Endothelial cell of umbilical vein (primary cell): ENCODE measurements at regions not wholly inside any gene's neighbourhood (a gene's known extent, or its start where the extent isn't known, plus 50 kb on each side); places are given as distances from the start of the nearest gene placed in this dataset.

Source experiments
- BruUV-seq: library from RNA; stranded (reverse); fragments of 400-500 nt; replicated peaks from 2 replicates; lab custom pipeline; 2021; lab: Mats Ljungman, UMichigan
- CTCF ChIA-PET: fragments of 300-600, 350-600 bp; sonication (Branson Sonifier 250); formaldehyde crosslinking; loops from one replicate; lab custom pipeline; 2021; ENCODE audit warnings: antibody characterized with exemption, inconsistent platforms; lab: Charles Lee
- POLR2A ChIA-PET: fragments of 300-600, 350-600 bp; sonication (Branson Sonifier 250); formaldehyde crosslinking; loops from one replicate; lab custom pipeline; 2021; ENCODE audit warnings: antibody characterized with exemption, inconsistent platforms; lab: Charles Lee
- DNase-seq: peaks from one replicate; pipeline ENCODE4 v3.0.0-alpha.2; 2011; ENCODE audit warnings: low read depth, low spot score
- FAIRE-seq: peaks from 2 replicates; lab custom pipeline; 2011; peaks lifted over from hg19 to GRCh38; lab: Jason Lieb, UNC
- H2AFZ ChIP-seq: 2 replicates; pipeline ENCODE4 v1.6.0; 2012; ENCODE audit warnings: low read depth, low read length, control low read depth, inconsistent platforms
- H3K27ac ChIP-seq: 2 replicates; pipeline ENCODE4 v1.5.1; 2011; ENCODE audit warnings: low read depth, mild to moderate bottlenecking, control low read depth, low read length, moderate library complexity; ENCODE audit not compliant: insufficient read depth
- H3K27me3 ChIP-seq, 2 experiments: 2 replicates each; pipeline versions ENCODE4 v1.6.0 to v1.6.1; 2011; ENCODE audit warnings: low read length in 2 of 2, mixed read lengths in 1 of 2; ENCODE audit not compliant: control insufficient read depth in 2 of 2, insufficient read depth in 2 of 2
- H3K36me3 ChIP-seq, 2 experiments: 2 replicates in 1 of 2; 3 replicates in 1 of 2; pipeline ENCODE4 v1.5.1; 2011; ENCODE audit warnings: low read length in 2 of 2, mild to moderate bottlenecking in 1 of 2, moderate library complexity in 1 of 2; ENCODE audit not compliant: control insufficient read depth in 2 of 2, insufficient read depth in 2 of 2; ENCODE audit errors: extremely low read depth in 1 of 2
- H3K4me1 ChIP-seq: 3 replicates; pipeline ENCODE4 v1.5.1; 2011; ENCODE audit warnings: mild to moderate bottlenecking, low read length; ENCODE audit not compliant: control insufficient read depth, insufficient read depth; ENCODE audit errors: extremely low read depth
- H3K4me2 ChIP-seq: 2 replicates; pipeline ENCODE4 v1.6.1; 2011; ENCODE audit warnings: low read length, control low read depth, mixed read lengths; ENCODE audit not compliant: insufficient read depth
- H3K4me3 ChIP-seq, 3 experiments: fragments of 200-600 bp in 1 of 3; sonication (generic), shearing (Covaris generic) in 1 of 3; replicated peaks in 1 of 3; 2 replicates each; pipeline ENCODE4 v1.5.1; 2011 to 2016; ENCODE audit warnings: control low read depth in 3 of 3, low read length in 3 of 3, mild to moderate bottlenecking in 2 of 3, inconsistent platforms in 1 of 3, low read depth in 1 of 3, moderate library complexity in 1 of 3; ENCODE audit not compliant: insufficient read depth in 1 of 3
- H3K79me2 ChIP-seq: 2 replicates; pipeline ENCODE4 v1.6.0; 2012; ENCODE audit warnings: low read length, inconsistent platforms; ENCODE audit not compliant: control insufficient read depth, insufficient read depth
- H3K9ac ChIP-seq: replicated peaks from 2 replicates; pipeline ENCODE3; 2011; ENCODE audit warnings: low read length, control low read depth; ENCODE audit not compliant: insufficient read depth; ENCODE audit errors: extremely low read depth
- H3K9me1 ChIP-seq: replicated peaks from 3 replicates; pipeline ENCODE4 v1.6.0; 2011; ENCODE audit warnings: mild to moderate bottlenecking, low read length; ENCODE audit not compliant: control insufficient read depth, insufficient read depth; ENCODE audit errors: extremely low read depth
- H3K9me3 ChIP-seq: replicated peaks from 2 replicates; pipeline ENCODE4 v1.5.1; 2012; ENCODE audit warnings: low read length, inconsistent platforms; ENCODE audit not compliant: control insufficient read depth, insufficient read depth
- H4K20me1 ChIP-seq: replicated peaks from 2 replicates; pipeline ENCODE3; 2011; ENCODE audit warnings: mild to moderate bottlenecking, low read length; ENCODE audit not compliant: control insufficient read depth, insufficient read depth; ENCODE audit errors: extremely low read depth
- CTCF ChIP-seq, 2 donors: IDR thresholded peaks; 1 replicate in 1 of 2; 2 replicates in 1 of 2; pipeline ENCODE4 v1.5.1; 2011; ENCODE audit warnings: low read length in 2 of 2, mild to moderate bottlenecking in 2 of 2, moderate library complexity in 2 of 2, control low read depth in 1 of 2, inconsistent platforms in 1 of 2, low read depth in 1 of 2; ENCODE audit not compliant: insufficient read depth in 1 of 2; ENCODE audit errors: extremely low read depth in 1 of 2
- EZH2 ChIP-seq: IDR thresholded peaks from 2 replicates; pipeline ENCODE4 v1.6.1; 2012; ENCODE audit warnings: borderline replicate concordance, low read depth, mild to moderate bottlenecking, moderate library complexity, low read length, inconsistent platforms; ENCODE audit not compliant: severe bottlenecking
- FOS ChIP-seq: IDR thresholded peaks from 2 replicates; pipeline ENCODE4 v1.6.1; 2011; ENCODE audit warnings: mild to moderate bottlenecking, low read length, moderate library complexity, borderline replicate concordance; ENCODE audit not compliant: insufficient read depth
- GATA2 ChIP-seq: IDR thresholded peaks from 2 replicates; pipeline ENCODE4 v1.7.0; 2011; ENCODE audit warnings: low read depth, mild to moderate bottlenecking, moderate library complexity, mixed read lengths, low read length; ENCODE audit not compliant: insufficient read length, insufficient read depth
- JUN ChIP-seq: IDR thresholded peaks from 2 replicates; pipeline ENCODE4 v1.6.1; 2011; ENCODE audit warnings: borderline replicate concordance, low read depth; ENCODE audit not compliant: insufficient read length, insufficient read depth
- MAX ChIP-seq: IDR thresholded peaks from 2 replicates; pipeline ENCODE4 v1.6.1; 2011; ENCODE audit not compliant: insufficient read depth, insufficient read length
- MYC ChIP-seq: IDR thresholded peaks from one replicate; pipeline ENCODE4 v1.6.1; 2011; ENCODE audit warnings: mild to moderate bottlenecking, low read depth, low read length
- POLR2A ChIP-seq: IDR thresholded peaks from 2 replicates; pipeline ENCODE4 v1.6.1; 2012; ENCODE audit warnings: low read depth, mild to moderate bottlenecking, control low read depth, low read length
- POLR2AphosphoS5 ChIP-seq: IDR thresholded peaks from 2 replicates; pipeline ENCODE4 v1.6.1; 2012; ENCODE audit warnings: low read depth, mild to moderate bottlenecking, control low read depth, low read length, moderate library complexity; ENCODE audit not compliant: insufficient read depth
- dilution Hi-C: fragments of 300-500 bp; cut with MboI; formaldehyde crosslinking; loops from one replicate; pipeline ENCODE4 v1.15.0; 2019; ENCODE audit warnings: low sequenced_read_pairs; ENCODE audit not compliant: extremely low pct_ligation_motif_present
- intact Hi-C: fragments of 100-400 bp; cut with micrococcal nuclease; formaldehyde crosslinking; loops from one replicate; pipeline ENCODE4 v1.10.0; 2022

GRCh38 chr7:142353147-142354060 lies 95.5 kb upstream of the PRSS58 start:
- Histone ChIP-seq H2AFZ (no peak overlapping the region), H3K9me3 (no peaks in the 10 kb centered on the region), H3K4me2 (no peak overlapping the region), H3K27ac (no peak overlapping the region), H3K9ac (no peak overlapping the region), H3K36me3 (no peaks in the 10 kb centered on the region), H3K9me1 (no peaks in the 10 kb centered on the region), H3K4me1 (no peaks in the 10 kb centered on the region), H3K27me3 (no peaks in the 10 kb centered on the region), H3K79me2 (no peaks in the 10 kb centered on the region), H4K20me1 (no peaks in the 10 kb centered on the region), H3K4me3 (no peak overlapping the region)
- DNase-seq (no peak), FAIRE-seq (no peak)
- ChIA-PET CTCF (interaction anchor here (1.0 to 1.6 kb wide), 3 partner anchors 9 to 862 kb away, joined by 3 to 5 read pairs (median 3); no protein-coding TSS in a partner anchor), POLR2A (no interaction called here)
- dilution Hi-C loops = no loop called here
- intact Hi-C loops = loop anchor here (10.0 kb wide), 1 partner anchor 699 kb away; no protein-coding TSS in a partner anchor
- TF ChIP-seq GATA2 = no peak
- no peak for TF ChIP-seq CTCF (IDR thresholded peaks at IDR 0.05; ENCODE audit: extremely low read depth in 1 of 2, insufficient read depth in 1 of 2, low read depth in 1 of 2, low read length in 2 of 2)
- no peak for TF ChIP-seq EZH2
- TF ChIP-seq FOS = no peak
- no peak for TF ChIP-seq MAX
- TF ChIP-seq MYC = no peak
- TF ChIP-seq POLR2A = no peak
- no peak for TF ChIP-seq JUN
- no peak for TF ChIP-seq POLR2AphosphoS5
- BruUV-seq = no TSS peak
